GM20431 (cell line): ENCODE measurements at regions not wholly inside any gene's neighbourhood (a gene's known extent, or its start where the extent isn't known, plus 50 kb on each side); places are given as distances from the start of the nearest gene placed in this dataset.
"Not testable (repeated sequence)": the region's sequence is repeated elsewhere in the genome, so short reads cannot be mapped to it uniquely, and the experiment has no call there.

Source experiments
- in situ Hi-C: fragments of 300-500 bp; cut with MseI, MboI; formaldehyde crosslinking; loops from one replicate; pipeline ENCODE4 v1.15.0; 2020; ENCODE audit warnings: low sequenced_read_pairs; ENCODE audit not compliant: unreplicated experiment

DNA sequence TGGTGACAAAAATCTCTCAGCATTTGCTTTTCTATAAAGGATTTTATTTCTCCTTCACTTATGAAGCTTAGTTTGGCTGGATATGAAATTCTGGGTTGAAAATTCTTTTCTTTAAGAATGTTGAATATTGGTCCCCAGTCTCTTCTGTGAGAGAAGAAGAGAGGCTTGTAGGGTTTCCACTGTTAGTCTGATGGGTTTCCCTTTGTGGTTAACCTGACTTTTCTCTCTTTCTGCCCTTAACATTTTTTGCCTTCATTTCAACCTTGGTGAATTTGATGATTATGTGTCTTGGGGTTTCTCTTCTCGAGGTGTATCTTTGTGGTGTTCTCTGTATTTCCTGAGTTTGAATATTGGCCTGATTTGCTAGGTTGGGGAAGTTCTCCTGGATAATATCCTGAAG lies 116.9 kb upstream of the ZEB2 start:
- in situ Hi-C loops, result not testable (repeated sequence)

DNA sequence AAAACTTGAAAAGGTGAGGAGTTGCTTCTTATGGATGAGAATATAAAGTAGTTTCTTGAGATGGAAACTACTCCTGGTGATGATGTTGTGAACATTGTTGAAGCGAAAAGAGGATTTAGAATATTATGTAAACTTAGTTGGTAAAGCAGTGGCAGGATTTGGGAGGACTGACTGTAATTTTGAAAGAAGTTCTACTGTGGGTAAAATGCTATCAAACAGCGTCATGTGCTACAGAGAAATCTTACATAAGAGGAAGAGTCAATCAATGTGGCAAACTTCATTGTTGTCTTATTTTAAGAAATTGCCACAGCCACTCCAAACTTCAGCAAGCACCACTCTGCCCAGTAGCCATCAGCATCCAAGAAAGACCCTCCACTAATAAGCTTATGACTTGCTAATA lies 112.9 kb upstream of the ZEB2 start:
- in situ Hi-C loops, result no loop called here

DNA sequence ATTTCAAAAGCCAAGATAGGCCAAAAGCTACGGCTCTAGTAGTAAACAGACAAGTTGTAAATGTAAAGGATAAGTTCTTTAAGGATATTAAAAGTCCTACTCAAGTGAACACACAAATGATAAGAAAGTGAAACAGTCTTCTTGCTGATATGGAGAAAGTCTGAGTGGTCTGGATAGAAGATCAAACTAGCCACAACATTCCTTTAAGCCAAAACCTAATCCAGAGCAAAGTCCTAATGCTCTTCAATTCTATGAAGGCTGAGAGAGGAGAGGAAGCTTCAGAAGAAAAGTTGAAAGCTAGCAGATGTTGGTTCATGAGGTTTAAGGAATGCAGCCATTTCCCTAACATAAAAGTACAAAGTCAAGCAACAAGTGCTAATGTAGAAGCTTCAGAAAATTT lies 111.7 kb upstream of the ZEB2 start:
- in situ Hi-C loops, result no loop called here

DNA sequence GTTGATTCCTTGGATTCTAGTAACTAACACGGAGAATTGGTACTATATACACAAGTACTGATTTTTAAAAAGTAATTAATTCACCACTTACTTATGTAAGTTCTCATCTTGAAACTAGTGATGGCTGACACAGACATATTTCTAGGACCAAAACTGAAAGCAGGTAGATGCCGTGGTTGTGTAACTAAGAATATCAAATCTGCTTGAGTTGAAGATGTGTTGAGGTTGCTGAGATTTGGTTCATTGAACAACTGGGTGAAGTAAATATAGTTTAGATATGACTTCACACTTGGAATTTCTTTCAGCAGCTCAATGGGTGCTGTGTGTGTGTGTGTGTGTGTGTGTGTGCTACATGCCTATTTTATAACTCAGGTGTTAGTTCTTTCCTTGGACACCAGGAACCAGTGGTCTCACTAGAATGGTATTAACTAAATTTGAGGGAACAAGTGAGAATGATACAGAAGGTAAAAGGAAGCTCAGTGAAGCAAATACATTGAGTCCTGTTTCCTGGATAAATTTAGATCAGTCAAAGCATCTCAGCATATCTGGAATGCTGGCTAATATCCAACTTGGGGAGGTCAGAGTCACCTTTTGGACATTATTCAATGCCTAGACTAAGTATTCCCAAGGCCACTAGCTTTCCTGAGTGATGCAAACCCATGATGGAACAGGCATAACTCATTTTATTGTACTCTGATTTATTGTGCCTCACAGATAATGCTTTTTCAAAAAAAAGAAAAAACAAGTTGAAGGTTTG lies 110.7 kb upstream of the ZEB2 start:
- in situ Hi-C loops, result no loop called here

DNA sequence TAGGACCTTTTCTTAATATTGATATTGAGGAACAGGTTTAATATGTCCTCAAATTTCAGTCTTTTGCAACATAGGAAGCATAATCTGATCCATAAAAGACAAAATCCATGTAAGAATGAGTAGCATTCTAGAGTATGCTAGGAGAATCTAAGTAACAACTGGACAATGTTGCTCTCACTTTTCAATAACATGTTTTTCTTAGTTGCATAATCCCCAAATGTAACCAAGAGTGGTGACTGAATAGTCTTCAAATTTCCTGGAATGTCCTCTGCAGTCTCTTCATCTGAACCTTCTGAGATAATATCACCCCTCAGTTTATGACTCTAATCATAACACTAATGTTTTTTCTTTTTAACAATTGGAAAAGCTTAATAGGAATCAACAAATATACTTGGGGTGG lies 110.0 kb upstream of the ZEB2 start:
- in situ Hi-C loops, result no loop called here

DNA sequence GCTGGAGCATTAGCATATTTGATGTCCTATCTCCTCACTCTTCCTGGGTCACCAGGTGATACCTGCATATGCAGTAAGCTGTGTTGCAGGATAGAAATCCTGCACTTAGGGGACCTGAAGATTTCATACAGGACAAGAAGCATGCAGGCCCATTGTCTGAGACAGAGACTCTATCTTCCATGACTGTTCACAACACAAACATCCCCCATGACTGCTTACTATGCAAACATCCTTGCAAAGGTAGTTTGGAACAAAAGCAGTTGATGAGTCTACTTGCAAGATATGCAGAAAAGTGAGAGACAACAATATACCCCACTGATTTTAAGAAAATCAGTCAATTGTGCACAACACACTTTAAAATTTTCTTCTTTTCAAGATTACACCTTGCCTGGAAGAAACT lies 108.6 kb upstream of the ZEB2 start:
- in situ Hi-C loops, result no loop called here

DNA sequence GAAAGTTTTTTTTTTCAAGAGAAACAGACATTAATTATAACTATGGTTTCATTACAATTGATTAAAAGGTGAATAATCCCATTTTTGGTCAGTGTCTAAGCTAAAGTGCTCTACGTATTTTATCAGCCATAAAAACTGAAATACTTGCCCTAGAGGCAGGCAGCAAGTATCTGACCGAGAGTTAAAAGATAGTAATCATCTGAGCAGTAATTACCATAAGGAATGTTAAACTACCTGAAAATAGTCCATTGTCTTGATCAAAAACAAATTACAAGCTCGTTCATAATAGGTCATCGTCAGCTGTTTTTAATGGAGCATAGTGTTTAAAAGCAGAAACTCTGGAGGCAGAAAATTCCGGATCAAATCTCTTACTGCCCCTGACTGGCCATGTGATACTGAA lies 105.7 kb upstream of the ZEB2 start:
- in situ Hi-C loops, result no loop called here

DNA sequence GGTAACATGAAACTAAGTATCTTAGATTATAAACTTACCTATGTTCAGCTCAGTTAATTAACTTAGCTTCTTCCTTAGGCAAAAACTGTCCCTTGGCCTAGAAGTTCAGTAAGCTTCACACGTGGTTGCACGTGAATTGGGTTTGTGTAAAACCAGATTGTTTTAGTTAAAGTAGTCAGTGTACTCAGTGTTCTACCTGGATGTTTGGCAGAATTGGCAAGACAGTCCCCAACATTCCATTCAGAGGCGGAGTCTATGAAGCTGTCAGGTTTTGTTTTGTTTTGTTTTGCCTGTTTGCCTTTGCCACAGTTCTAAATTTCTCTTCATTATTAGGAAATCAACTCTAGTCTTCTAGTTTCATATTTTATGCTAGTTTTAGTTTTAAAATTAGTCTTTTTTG lies 105.3 kb upstream of the ZEB2 start:
- in situ Hi-C loops, result no loop called here

DNA sequence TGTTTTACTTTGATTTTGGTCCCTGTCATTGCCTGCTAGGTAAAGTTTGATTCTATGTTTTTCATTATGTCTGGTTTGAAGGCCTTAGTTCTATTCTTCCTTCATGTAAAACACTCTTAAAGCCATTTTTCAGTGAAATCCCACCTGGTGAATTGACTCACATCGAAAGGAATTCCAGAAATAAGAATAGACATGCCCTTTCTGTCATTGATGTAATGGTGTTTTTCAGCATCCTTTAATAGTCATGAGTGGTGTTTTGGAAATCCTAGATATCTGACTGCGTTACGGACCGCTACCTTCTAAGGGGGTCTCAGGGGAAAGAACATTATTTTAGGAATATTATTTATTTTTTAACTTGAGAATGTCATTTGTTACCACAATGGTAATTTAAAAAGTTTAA lies 104.5 kb upstream of the ZEB2 start:
- in situ Hi-C loops, result no loop called here

DNA sequence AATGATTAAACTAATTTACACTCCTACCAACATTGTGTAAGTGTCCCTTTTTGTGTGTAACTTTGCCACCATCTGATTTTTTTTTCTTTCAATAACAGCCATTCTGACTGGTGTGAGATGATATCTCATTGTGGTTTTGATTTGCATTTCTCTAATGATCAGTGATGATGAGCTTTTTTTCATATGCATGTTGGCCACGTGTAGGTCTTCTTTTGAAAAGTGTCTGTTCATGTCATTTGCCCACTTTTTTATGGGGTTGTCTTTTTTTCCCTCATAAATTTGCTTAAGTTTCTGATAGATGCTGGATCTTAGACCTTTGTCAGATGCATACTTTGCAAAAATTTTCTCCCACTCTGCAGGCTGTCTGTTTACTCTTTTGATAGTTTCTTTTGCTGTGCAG lies 102.5 kb upstream of the ZEB2 start:
- in situ Hi-C loops, result not testable (repeated sequence)

DNA sequence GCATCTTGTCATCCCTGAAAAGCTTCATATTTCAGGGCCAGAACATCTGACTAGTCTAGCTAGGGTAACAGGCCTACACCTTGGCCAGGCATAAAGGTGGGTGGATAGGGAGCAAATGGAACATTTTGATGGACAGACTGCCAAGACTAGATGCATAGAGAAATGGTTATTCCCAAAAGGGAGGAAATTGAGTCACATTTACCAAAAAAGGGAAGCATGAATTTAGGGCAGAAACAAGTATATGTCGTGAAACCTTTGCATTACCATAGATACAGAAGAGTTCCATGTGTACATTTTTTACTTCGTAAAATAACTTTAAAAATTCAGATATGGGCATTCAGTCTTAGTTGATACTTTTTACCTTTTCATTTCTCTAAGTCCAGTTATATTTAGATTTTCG lies 101.3 kb upstream of the ZEB2 start:
- in situ Hi-C loops, result no loop called here

DNA sequence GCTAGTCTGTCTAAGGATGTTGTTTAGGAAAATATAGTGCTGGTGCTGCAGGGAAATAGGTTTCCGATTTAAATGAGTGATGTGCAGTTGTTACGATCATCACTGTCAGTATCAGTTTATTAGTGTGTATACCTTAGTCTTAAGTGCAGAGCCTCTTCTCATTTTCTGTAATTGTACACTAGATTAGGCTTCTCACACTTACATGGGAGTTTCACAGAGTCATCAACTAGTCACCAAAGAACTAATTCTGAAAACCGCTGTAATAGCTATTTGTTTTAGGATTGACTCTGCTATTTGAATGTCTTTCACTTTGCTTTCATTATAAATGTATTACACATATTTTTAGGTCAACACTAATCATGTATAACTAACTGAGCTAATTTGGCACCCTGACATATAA lies 99.8 kb upstream of the ZEB2 start:
- in situ Hi-C loops, result no loop called here

DNA sequence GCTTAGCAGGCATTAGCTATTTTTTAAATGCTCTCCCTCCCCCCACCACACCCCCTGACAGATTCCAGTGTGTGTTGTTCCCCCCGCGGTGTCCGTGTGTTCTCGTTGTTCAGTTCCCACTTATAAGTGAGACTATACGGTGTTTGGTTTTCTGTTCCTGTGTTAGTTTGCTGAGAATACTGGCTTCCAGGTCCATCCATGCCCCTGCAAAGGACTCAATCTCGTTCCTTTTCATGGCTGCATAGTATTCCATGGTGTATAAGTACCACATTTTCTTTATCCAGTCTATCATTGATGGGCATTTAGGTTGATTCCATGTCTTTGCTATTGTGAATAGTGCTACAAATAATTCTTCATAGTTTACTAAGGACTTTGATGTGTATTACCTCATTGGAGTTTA lies 97.3 kb upstream of the ZEB2 start:
- in situ Hi-C loops, result not testable (repeated sequence)

DNA sequence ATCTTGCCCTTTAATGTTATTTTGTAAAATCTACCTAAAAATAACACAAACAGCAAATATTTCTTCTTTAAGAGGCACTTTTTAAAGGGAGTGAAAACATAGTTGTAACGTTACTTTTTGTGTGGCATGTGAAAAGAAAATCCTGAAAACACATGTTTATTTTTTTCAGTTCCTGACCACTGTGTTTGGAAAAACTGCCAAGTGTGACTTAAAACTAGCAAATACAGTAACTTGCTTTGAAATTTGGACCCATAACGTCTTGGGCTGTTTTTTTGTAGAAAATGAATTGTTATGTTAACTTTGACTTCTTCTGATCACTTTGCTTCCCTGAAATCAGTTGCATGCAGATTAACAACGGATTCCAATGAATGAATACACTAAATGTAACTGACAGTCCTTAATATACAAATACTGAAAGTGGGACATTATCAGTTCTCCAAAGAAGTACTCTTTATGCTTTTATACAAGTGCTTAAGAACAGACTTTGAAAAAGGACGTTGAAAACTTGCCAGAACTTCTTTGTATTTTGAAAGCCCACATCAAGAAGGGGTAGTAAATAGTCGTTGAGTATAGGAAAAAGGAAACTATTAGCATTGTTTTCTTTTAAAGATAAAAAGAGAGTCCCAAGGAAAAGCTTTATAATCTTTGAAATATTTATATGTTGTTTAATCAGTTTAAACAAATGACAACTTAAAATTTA lies 96.1 kb upstream of the ZEB2 start:
- in situ Hi-C loops, result no loop called here

DNA sequence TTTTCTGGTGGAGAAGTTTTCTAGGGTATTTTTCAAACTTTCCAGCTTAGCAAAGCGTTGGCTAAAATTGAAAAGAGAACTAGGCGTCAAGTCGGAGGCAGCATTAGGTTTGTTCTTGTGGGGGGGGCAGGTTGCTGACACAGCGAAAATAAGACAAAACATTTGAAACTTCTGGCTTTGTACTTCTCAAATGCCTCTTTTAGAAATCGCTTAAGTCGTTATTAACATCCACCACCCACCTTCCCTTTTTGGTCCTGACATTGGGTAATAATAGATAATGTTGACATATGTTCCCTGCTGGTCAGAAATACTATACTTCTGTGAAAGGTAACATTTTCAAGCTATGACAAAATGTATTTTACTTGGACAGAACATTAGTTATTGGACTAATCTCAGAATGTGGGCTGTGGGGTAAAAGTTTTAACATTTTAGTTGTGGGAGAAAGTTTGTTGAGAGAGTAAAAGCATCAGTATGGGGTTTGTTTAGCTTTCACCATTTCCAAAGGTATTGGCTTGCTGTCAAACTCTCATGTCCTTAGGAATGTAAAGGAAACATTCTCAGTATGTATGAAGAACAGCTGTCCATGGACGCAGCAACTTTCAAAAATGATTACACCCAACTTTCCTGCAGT lies 88.1 kb upstream of the ZEB2 start:
- in situ Hi-C loops, result no loop called here

DNA sequence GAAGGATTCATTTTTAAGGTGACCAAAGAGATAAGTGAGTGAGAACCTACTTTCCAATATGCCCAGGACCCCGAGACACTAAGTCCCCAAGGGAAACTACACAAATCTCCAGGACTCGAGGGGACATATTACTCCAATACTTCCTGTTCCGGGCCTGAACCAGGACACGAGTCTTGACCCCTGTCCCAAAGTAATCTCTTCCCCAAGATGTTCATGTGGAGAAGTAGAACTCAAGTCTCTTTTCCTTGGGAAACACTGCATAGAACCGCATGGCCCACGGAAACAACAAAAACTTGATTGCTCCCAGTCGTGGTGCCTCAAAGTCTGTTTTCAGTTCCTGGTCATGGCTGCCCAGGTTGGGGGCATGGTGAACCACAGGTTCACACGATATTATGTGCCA lies 87.2 kb upstream of the ZEB2 start:
- in situ Hi-C loops, result no loop called here

DNA sequence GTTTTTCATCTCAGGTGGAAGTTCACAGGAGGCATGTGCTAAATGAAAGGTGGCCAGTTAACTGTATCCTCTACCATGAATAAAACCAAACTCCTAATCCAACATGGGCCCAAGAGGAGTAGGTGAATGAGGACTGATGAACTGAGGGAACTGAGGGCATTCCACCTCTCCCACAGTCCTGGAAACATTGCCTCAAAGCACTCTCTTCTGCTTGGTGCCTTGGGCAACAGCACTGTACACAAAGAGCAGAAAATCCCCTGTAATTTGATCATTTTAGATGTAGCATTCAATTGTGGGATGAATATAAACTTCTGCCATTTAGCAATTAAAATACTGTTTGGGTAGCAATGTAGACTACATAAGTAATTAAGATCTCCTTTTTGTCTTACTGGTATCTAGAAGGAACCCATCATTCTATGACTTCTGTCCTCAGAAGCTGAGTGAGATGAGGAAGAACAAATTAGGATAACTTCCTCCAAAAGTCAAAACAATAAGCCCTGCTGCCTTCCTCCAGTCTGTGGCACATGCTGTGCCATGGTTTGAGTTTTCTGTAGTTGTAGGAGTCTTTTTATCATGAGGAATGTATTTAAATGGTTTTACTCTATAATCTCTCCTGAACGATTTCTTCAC lies 86.7 kb upstream of the ZEB2 start:
- in situ Hi-C loops, result no loop called here

DNA sequence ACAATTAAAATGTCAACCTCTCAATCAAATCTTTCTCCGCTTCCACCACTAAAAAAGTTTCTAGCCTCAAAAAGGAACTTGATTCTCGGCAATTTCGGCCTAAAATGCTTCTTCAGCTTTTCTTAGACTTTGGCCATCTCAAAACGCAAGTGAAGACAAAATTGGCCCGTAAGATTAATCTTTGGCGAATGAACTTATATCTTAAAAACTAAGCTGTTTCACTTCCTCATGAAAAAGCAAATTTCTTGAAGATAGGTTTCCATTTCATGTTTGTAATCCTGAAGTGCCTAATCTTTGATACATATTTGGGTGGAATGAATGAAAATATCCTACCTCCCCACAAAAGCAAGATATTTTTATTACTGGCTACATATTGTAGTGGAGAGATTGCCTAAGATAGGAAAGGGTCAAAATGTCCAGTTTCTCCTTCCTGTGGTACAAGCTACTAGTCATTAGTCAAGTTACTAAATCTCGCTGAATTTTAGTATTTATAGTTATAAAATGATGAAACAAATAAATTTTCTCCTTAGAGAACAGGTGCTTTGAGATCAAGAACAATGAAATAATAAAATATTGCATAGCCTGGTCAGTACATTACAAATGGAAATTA lies 85.4 kb upstream of the ZEB2 start:
- in situ Hi-C loops, result no loop called here

DNA sequence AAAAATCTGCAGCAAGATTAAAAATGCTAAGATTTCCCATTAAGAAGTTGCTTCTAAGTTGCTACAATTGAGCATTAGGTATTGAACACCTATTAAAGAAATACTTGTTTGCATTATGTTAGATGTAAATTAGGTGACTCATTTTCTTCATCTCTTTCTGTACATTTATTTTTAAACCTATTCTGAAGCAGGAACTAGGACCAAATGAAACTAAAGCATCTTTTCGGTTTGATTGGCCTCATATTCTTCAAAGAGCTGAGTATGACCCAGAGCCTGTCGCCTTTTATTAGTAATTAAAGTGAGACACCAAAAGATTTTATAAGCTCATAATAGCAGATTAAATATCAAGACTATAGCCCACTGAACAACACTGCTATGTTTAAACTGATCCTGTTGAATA lies 83.4 kb upstream of the ZEB2 start:
- in situ Hi-C loops, result no loop called here

DNA sequence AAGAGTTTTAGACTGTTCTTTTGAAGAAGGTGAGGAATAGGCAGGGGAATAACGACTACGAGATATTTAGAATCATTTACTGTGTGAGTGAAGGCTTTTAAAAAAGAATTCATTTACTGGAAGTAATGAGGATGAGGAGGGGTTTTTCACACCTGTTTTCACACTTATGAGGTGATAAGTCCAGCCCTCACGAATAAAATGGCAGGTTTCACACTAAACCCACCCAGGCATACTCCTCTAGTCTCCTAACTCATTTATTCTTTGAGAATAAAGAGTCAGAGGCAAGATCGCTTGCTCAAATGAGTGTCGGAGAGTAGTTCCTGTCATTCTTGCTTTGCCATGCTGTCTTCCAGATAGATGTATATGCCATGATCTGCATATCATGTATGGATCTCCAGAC lies 79.0 kb upstream of the ZEB2 start:
- in situ Hi-C loops, result no loop called here
